Muscle of arm (tissue), 1 donor: ENCODE measurements at regions not wholly inside any gene's neighbourhood (a gene's known extent, or its start where the extent isn't known, plus 50 kb on each side); places are given as distances from the start of the nearest gene placed in this dataset.

Experiments used
- DNase-seq: peaks from one replicate; pipeline ENCODE4 v3.0.0-alpha.2; 2013

GRCh38 chr6:40312213-40313015 lies 274.8 kb downstream of the LRFN2 start:
- no peak for DNase-seq

- peak; percentile 38 for DNase-seq
Observed at GRCh38 chr6:40308533-40309306, 278.4 kb downstream of the LRFN2 start.

- no peak for DNase-seq
Observed at GRCh38 chr6:40307712-40308111, 279.5 kb downstream of the LRFN2 start.

GRCh38 chr6:40302856-40303454 lies 284.2 kb downstream of the LRFN2 start:
- no peak for DNase-seq

GRCh38 chr6:40299681-40300080 lies 287.5 kb downstream of the LRFN2 start:
- DNase-seq, result no peak

- no peak for DNase-seq
Observed at GRCh38 chr6:40298207-40298606, 289.0 kb downstream of the LRFN2 start.

- no peak for DNase-seq
Observed at GRCh38 chr6:40295251-40295950, 291.8 kb downstream of the LRFN2 start.

- DNase-seq, result no peak
Observed at GRCh38 chr6:40293460-40294185, 293.5 kb downstream of the LRFN2 start.

GRCh38 chr6:40293060-40293459 lies 294.1 kb downstream of the LRFN2 start:
- DNase-seq, result no peak

- no peak for DNase-seq
Observed at GRCh38 chr6:40290816-40291215, 296.3 kb downstream of the LRFN2 start.

GRCh38 chr6:40288919-40289318 lies 298.2 kb downstream of the LRFN2 start:
- DNase-seq, result no peak

- DNase-seq, result no peak
Observed at GRCh38 chr6:40287296-40287850, 299.8 kb downstream of the LRFN2 start.

GRCh38 chr6:40286721-40287120 lies 300.4 kb downstream of the LRFN2 start:
- DNase-seq, result no peak

- DNase-seq, result no peak
Observed at GRCh38 chr6:40285996-40286395, 301.2 kb downstream of the LRFN2 start.

- DNase-seq, result no peak
Observed at GRCh38 chr6:40285535-40285934, 301.6 kb downstream of the LRFN2 start.

- peak; percentile 30 for DNase-seq
Observed at GRCh38 chr6:40282986-40283385, 304.2 kb downstream of the LRFN2 start.

GRCh38 chr6:40281402-40281801 lies 305.8 kb downstream of the LRFN2 start:
- DNase-seq, result no peak

- no peak for DNase-seq
Observed at GRCh38 chr6:40280231-40280630, 306.9 kb downstream of the LRFN2 start.

- DNase-seq, result no peak
Observed at GRCh38 chr6:40276141-40276540, 311.0 kb downstream of the LRFN2 start.

GRCh38 chr6:40274058-40274457 lies 313.1 kb downstream of the LRFN2 start:
- DNase-seq, result no peak

GRCh38 chr6:40268614-40269013 lies 318.6 kb downstream of the LRFN2 start:
- DNase-seq, result no peak
